ENCODE measurements at regions not wholly inside any gene's neighbourhood (a gene's known extent, or its start where the extent isn't known, plus 50 kb on each side); places are given as distances from the start of the nearest gene placed in this dataset.

DNA sequence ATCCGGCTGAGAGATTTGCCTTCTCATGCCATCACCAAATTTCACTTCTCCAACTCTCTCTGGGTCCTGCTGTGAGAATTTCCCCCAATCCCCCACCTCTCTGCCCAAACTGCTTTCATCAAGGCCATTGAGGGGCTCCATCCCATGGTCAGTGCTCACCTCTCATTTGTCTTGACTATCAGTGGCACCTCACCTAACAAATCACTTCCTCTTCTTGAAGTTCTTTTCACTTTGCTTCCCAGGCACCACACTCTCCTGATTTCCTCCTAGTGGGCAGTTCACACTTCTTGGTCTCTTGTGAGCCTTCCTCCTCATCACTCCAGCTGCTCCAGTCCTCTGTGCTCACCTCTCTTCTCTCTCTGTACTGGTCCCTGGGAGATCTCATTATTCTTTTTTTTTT is 169.6 kb downstream of the OPA1 start:
- ATAC-seq (ENCODE audit: insufficient read depth, low read depth) (no peak), DNase-seq (no peak)
- Histone ChIP-seq H3K36me3 (ENCODE audit: insufficient read depth, low read length) (no peaks in the 10 kb centered on the region), H3K79me2 (ENCODE audit: insufficient read depth, low read length) (no peaks in the 10 kb centered on the region), H3K27ac (ENCODE audit: low read length) (no peak overlapping the region), H3K27me3 (ENCODE audit: insufficient read depth, low read length, poor library complexity) (peaks cover 4% of the 10 kb centered on the region), H4K20me1 (ENCODE audit: insufficient read depth, low read length) (no peaks in the 10 kb centered on the region), H3K4me3 (ENCODE audit: low read depth in 1 of 2, low read length in 2 of 2) (no peak overlapping the region), H3K9ac (ENCODE audit: low read depth, low read length) (no peak overlapping the region), H2AFZ (ENCODE audit: low read depth, low read length) (no peak overlapping the region), H3K4me1 (ENCODE audit: insufficient read depth, low read length) (no peaks in the 10 kb centered on the region), H3K4me2 (ENCODE audit: insufficient read depth, low read length) (no peak overlapping the region), H3K9me3 (ENCODE audit: insufficient read depth, low read length, severe bottlenecking) (no peaks in the 10 kb centered on the region)
- TF ChIP-seq, protein P1, sequence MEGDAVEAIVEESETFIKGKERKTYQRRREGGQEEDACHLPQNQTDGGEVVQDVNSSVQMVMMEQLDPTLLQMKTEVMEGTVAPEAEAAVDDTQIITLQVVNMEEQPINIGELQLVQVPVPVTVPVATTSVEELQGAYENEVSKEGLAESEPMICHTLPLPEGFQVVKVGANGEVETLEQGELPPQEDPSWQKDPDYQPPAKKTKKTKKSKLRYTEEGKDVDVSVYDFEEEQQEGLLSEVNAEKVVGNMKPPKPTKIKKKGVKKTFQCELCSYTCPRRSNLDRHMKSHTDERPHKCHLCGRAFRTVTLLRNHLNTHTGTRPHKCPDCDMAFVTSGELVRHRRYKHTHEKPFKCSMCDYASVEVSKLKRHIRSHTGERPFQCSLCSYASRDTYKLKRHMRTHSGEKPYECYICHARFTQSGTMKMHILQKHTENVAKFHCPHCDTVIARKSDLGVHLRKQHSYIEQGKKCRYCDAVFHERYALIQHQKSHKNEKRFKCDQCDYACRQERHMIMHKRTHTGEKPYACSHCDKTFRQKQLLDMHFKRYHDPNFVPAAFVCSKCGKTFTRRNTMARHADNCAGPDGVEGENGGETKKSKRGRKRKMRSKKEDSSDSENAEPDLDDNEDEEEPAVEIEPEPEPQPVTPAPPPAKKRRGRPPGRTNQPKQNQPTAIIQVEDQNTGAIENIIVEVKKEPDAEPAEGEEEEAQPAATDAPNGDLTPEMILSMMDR (IDR thresholded peaks at IDR 0.05; ENCODE audit: borderline replicate concordance, extremely low read depth, low read length, poor library complexity, severe bottlenecking) = no peak
- TF ChIP-seq EZH2 (IDR thresholded peaks at IDR 0.05; ENCODE audit: borderline replicate concordance, low read depth, low read length, severe bottlenecking) = no peak

DNA sequence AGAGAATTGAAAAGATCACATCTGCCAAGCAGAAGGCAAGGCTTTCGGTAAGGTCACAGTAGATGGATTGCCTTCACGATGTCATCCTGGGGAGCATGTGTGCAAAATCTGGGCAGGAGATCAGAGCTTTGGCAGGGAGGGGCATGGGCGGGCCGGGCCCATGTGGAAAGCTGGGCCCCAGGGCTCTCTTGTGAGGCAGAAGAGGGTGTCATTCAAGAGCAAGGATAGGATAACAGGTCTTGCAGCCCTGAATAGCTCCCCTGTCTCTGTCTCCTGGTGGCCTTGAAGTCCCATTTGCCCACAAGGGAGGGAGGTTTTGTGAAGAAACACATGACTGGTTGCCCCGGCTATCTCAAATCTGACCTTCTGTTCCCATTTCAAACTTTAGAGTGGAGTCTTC is 172.0 kb downstream of the OPA1 start:
- Histone ChIP-seq H3K36me3 (ENCODE audit: insufficient read depth, low read length) (no peaks in the 10 kb centered on the region), H4K20me1 (ENCODE audit: insufficient read depth, low read length) (no peaks in the 10 kb centered on the region), H3K79me2 (ENCODE audit: insufficient read depth, low read length) (no peaks in the 10 kb centered on the region), H3K9ac (ENCODE audit: low read depth, low read length) (no peak overlapping the region), H3K9me3 (ENCODE audit: insufficient read depth, low read length, severe bottlenecking) (no peaks in the 10 kb centered on the region), H3K27ac (ENCODE audit: low read length) (no peak overlapping the region), H3K4me3 (ENCODE audit: low read depth in 1 of 2, low read length in 2 of 2) (no peak overlapping the region), H2AFZ (ENCODE audit: low read depth, low read length) (no peak overlapping the region), H3K4me2 (ENCODE audit: insufficient read depth, low read length) (no peak overlapping the region), H3K4me1 (ENCODE audit: insufficient read depth, low read length) (no peaks in the 10 kb centered on the region), H3K27me3 (ENCODE audit: insufficient read depth, low read length, poor library complexity) (peaks cover 4% of the 10 kb centered on the region)
- TF ChIP-seq, protein P1 (IDR thresholded peaks at IDR 0.05; ENCODE audit: borderline replicate concordance, extremely low read depth, low read length, poor library complexity, severe bottlenecking) = no peak
- no peak for TF ChIP-seq EZH2 (IDR thresholded peaks at IDR 0.05; ENCODE audit: borderline replicate concordance, low read depth, low read length, severe bottlenecking)
- DNase-seq (no peak), ATAC-seq (ENCODE audit: insufficient read depth, low read depth) (no peak)

DNA sequence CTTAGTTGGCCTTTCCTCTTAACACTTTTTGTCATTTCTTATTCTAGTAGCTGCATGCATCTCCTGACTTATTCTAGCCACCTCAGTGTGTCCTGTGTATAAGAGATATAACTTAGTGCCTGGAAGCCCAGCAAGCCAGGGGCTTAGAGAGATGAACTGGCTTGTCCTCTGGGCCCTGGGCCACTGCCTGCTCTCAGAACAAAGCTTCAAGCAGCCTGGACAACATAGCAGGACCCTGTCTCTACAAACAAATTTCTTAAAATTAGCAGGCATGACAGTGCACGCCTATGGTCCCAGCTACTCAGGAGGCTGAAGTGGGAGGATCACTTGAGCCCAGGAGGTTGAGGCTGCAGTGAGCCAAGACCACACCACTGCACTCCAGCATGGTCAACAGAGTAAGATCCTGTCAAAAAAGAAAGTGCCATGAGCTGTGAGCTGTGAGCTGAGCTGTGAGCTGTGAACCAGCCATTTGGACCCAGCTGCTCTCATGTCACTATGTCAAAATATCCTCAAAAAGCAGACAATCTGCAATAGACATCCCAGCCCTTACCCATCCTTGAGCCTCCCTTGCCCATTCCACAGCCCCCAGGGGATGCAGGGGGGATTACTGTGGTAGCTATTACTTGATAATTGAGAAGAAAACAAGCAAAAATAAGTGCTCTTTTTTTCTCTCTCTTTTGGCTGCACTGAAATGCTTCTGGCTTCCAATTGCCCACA is 174.5 kb downstream of the OPA1 start:
- Histone ChIP-seq H3K4me2 (ENCODE audit: insufficient read depth, low read length) (no peak overlapping the region), H3K79me2 (ENCODE audit: insufficient read depth, low read length) (no peaks in the 10 kb centered on the region), H2AFZ (ENCODE audit: low read depth, low read length) (no peak overlapping the region), H3K4me1 (ENCODE audit: insufficient read depth, low read length) (no peaks in the 10 kb centered on the region), H3K36me3 (ENCODE audit: insufficient read depth, low read length) (no peaks in the 10 kb centered on the region), H3K4me3 (ENCODE audit: low read depth in 1 of 2, low read length in 2 of 2) (no peak overlapping the region), H3K9ac (ENCODE audit: low read depth, low read length) (no peak overlapping the region), H3K27me3 (ENCODE audit: insufficient read depth, low read length, poor library complexity) (peaks cover 4% of the 10 kb centered on the region), H3K9me3 (ENCODE audit: insufficient read depth, low read length, severe bottlenecking) (no peaks in the 10 kb centered on the region), H4K20me1 (ENCODE audit: insufficient read depth, low read length) (no peaks in the 10 kb centered on the region), H3K27ac (ENCODE audit: low read length) (no peak overlapping the region)
- ATAC-seq (ENCODE audit: insufficient read depth, low read depth) = no peak
- no peak for DNase-seq
- TF ChIP-seq EZH2 (IDR thresholded peaks at IDR 0.05; ENCODE audit: borderline replicate concordance, low read depth, low read length, severe bottlenecking) = no peak
- TF ChIP-seq, protein P1 (IDR thresholded peaks at IDR 0.05; ENCODE audit: borderline replicate concordance, extremely low read depth, low read length, poor library complexity, severe bottlenecking) = no peak
